ENCODE measurements at regions not wholly inside any gene's neighbourhood (a gene's known extent, or its start where the extent isn't known, plus 50 kb on each side); places are given as distances from the start of the nearest gene placed in this dataset.

DNA sequence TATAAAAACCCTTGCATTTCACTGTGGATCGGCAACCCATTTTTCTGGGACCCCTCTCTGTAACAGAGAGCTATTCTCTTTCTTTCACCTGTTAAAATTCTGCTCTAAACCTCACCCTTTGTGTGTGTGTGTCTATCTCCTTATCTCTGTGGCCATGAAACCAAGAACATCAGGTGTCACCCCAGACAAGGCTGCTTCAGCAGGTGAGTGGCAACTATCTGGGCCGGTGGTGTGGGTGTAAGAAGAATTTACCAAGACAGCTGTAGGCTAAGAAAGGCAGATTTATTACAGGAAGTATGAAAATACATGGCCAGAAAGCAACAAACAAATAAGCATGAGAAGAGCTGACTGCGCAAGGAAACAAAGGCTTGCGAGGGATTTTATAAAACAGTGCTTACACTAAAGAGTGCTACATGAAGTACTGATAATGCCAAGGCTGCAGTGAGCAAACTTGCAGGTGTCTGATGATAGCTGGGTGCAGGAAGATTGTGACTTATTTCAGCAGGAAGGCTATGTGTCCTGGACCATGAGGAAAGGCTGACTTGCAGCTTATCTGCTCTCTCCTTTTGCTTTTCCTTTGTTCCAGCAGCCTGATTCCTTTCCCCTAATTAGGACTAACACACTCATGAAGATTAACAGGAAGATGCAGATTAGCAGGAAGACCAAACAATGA, 421.1 kb downstream of the PTH2R start:
- TF ChIP-seq JUND (IDR thresholded peaks at IDR 0.05): no peak
- TF ChIP-seq, protein P1, sequence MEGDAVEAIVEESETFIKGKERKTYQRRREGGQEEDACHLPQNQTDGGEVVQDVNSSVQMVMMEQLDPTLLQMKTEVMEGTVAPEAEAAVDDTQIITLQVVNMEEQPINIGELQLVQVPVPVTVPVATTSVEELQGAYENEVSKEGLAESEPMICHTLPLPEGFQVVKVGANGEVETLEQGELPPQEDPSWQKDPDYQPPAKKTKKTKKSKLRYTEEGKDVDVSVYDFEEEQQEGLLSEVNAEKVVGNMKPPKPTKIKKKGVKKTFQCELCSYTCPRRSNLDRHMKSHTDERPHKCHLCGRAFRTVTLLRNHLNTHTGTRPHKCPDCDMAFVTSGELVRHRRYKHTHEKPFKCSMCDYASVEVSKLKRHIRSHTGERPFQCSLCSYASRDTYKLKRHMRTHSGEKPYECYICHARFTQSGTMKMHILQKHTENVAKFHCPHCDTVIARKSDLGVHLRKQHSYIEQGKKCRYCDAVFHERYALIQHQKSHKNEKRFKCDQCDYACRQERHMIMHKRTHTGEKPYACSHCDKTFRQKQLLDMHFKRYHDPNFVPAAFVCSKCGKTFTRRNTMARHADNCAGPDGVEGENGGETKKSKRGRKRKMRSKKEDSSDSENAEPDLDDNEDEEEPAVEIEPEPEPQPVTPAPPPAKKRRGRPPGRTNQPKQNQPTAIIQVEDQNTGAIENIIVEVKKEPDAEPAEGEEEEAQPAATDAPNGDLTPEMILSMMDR (IDR thresholded peaks at IDR 0.05; ENCODE audit: low read depth, low read length, missing input control): no peak
- TF ChIP-seq, protein P2, sequence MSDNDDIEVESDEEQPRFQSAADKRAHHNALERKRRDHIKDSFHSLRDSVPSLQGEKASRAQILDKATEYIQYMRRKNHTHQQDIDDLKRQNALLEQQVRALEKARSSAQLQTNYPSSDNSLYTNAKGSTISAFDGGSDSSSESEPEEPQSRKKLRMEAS (IDR thresholded peaks at IDR 0.05): no peak
- TF ChIP-seq RAD21 (IDR thresholded peaks at IDR 0.05): no peak
- TF ChIP-seq HNF4A (conservative IDR thresholded peaks at IDR 0.05): no peak
